ENCODE measurements at regions not wholly inside any gene's neighbourhood (a gene's known extent, or its start where the extent isn't known, plus 50 kb on each side); places are given as distances from the start of the nearest gene placed in this dataset.

- no peak for DNase-seq (ENCODE audit: extremely low spot score, unreplicated experiment)
- H3K27ac Mint-ChIP-seq (ENCODE audit: unreplicated experiment): no peak overlapping the region
- no peaks in the 10 kb centered on the region for H3K36me3 Mint-ChIP-seq (ENCODE audit: unreplicated experiment)
- no peak overlapping the region for H3K4me3 Mint-ChIP-seq (ENCODE audit: unreplicated experiment)
- peaks cover 11% of the 10 kb centered on the region for H3K9me3 Mint-ChIP-seq (ENCODE audit: unreplicated experiment)
- H3K4me1 Mint-ChIP-seq (ENCODE audit: unreplicated experiment): peaks cover 2% of the 10 kb centered on the region
- peaks cover 26% of the 10 kb centered on the region for H3K27me3 Mint-ChIP-seq (ENCODE audit: unreplicated experiment)
- TF ChIP-seq CTCF (IDR thresholded peaks at IDR 0.05): no peak
Measured at GRCh38 chr9:20199111-20199510, 410.3 kb upstream of the SLC24A2 start.

- no peak overlapping the region for H3K4me3 Mint-ChIP-seq (ENCODE audit: unreplicated experiment)
- peaks cover 11% of the 10 kb centered on the region for H3K9me3 Mint-ChIP-seq (ENCODE audit: unreplicated experiment)
- no peaks in the 10 kb centered on the region for H3K36me3 Mint-ChIP-seq (ENCODE audit: unreplicated experiment)
- peaks cover 28% of the 10 kb centered on the region for H3K27me3 Mint-ChIP-seq (ENCODE audit: unreplicated experiment)
- H3K27ac Mint-ChIP-seq (ENCODE audit: unreplicated experiment): no peak overlapping the region
- DNase-seq (ENCODE audit: extremely low spot score, unreplicated experiment): no peak
- peaks cover 2% of the 10 kb centered on the region for H3K4me1 Mint-ChIP-seq (ENCODE audit: unreplicated experiment)
- TF ChIP-seq CTCF (IDR thresholded peaks at IDR 0.05): no peak
Measured at GRCh38 chr9:20197976-20198685, 409.3 kb upstream of the SLC24A2 start.

- Mint-ChIP-seq H3K4me1 (ENCODE audit: unreplicated experiment) (no peaks in the 10 kb centered on the region), H3K27ac (ENCODE audit: unreplicated experiment) (no peak overlapping the region), H3K27me3 (ENCODE audit: unreplicated experiment) (peaks cover 22% of the 10 kb centered on the region), H3K36me3 (ENCODE audit: unreplicated experiment) (no peaks in the 10 kb centered on the region), H3K9me3 (ENCODE audit: unreplicated experiment) (peaks cover 6% of the 10 kb centered on the region), H3K4me3 (ENCODE audit: unreplicated experiment) (no peak overlapping the region)
- no peak for DNase-seq (ENCODE audit: extremely low spot score, unreplicated experiment)
- TF ChIP-seq CTCF (IDR thresholded peaks at IDR 0.05): no peak
Measured at GRCh38 chr9:20191228-20191840, 402.5 kb upstream of the SLC24A2 start.

- Mint-ChIP-seq H3K9me3 (ENCODE audit: unreplicated experiment) (no peaks in the 10 kb centered on the region), H3K4me1 (ENCODE audit: unreplicated experiment) (no peaks in the 10 kb centered on the region), H3K27ac (ENCODE audit: unreplicated experiment) (no peak overlapping the region), H3K27me3 (ENCODE audit: unreplicated experiment) (peaks cover 25% of the 10 kb centered on the region), H3K36me3 (ENCODE audit: unreplicated experiment) (no peaks in the 10 kb centered on the region), H3K4me3 (ENCODE audit: unreplicated experiment) (no peak overlapping the region)
- TF ChIP-seq CTCF (IDR thresholded peaks at IDR 0.05): no peak
- DNase-seq (ENCODE audit: extremely low spot score, unreplicated experiment): no peak
Measured at GRCh38 chr9:20189871-20190270, 401.0 kb upstream of the SLC24A2 start.

GRCh38 chr9:20188616-20189369 lies 400.0 kb upstream of the SLC24A2 start:
- DNase-seq (ENCODE audit: extremely low spot score, unreplicated experiment): no peak
- TF ChIP-seq CTCF (IDR thresholded peaks at IDR 0.05): no peak
- H3K27ac Mint-ChIP-seq (ENCODE audit: unreplicated experiment): no peak overlapping the region
- H3K4me3 Mint-ChIP-seq (ENCODE audit: unreplicated experiment): no peak overlapping the region
- H3K36me3 Mint-ChIP-seq (ENCODE audit: unreplicated experiment): no peaks in the 10 kb centered on the region
- no peaks in the 10 kb centered on the region for H3K4me1 Mint-ChIP-seq (ENCODE audit: unreplicated experiment)
- peaks cover 23% of the 10 kb centered on the region for H3K27me3 Mint-ChIP-seq (ENCODE audit: unreplicated experiment)
- no peaks in the 10 kb centered on the region for H3K9me3 Mint-ChIP-seq (ENCODE audit: unreplicated experiment)
